Cardiac septum (tissue), 1 donor: ENCODE measurements at regions not wholly inside any gene's neighbourhood (a gene's known extent, or its start where the extent isn't known, plus 50 kb on each side); places are given as distances from the start of the nearest gene placed in this dataset.

Source experiments
- DNase-seq: peaks from one replicate; pipeline ENCODE4 v3.0.0-alpha.2; 2020; ENCODE audit warnings: low spot score
- intact Hi-C: fragments of 100-400 bp; cut with DNase I; formaldehyde crosslinking; loops from one replicate; pipeline ENCODE4 v1.14.0; 2022
- donor health status: DM: no; HTN: no; CAD: no.

GRCh38 chr2:196413821-196414274 is 225.7 kb upstream of the CCDC150 start:
- no peak for DNase-seq
- intact Hi-C loops: no loop called here

GRCh38 chr2:196415384-196415783 is 224.1 kb upstream of the CCDC150 start:
- DNase-seq: no peak
- intact Hi-C loops: no loop called here

GRCh38 chr2:196420143-196420542 is 219.4 kb upstream of the CCDC150 start:
- intact Hi-C loops: no loop called here
- no peak for DNase-seq

- intact Hi-C loops: no loop called here
- DNase-seq: no peak
Measured at GRCh38 chr2:196421880-196422279, 217.6 kb upstream of the CCDC150 start.

- DNase-seq: no peak
- intact Hi-C loops: no loop called here
Measured at GRCh38 chr2:196422361-196422760, 217.2 kb upstream of the CCDC150 start.

GRCh38 chr2:196426122-196426521 is 213.4 kb upstream of the CCDC150 start:
- intact Hi-C loops: no loop called here
- no peak for DNase-seq

- no peak for DNase-seq
- intact Hi-C loops: no loop called here
Measured at GRCh38 chr2:196427986-196428634, 211.4 kb upstream of the CCDC150 start.

GRCh38 chr2:196431076-196431475 is 208.4 kb upstream of the CCDC150 start:
- intact Hi-C loops: no loop called here

GRCh38 chr2:196431957-196432356 is 207.6 kb upstream of the CCDC150 start:
- DNase-seq: no peak
- intact Hi-C loops: no loop called here

More at GRCh38 chr2:196431076-196431475, 208.4 kb upstream of the CCDC150 start:
- no peak for DNase-seq

GRCh38 chr2:196433116-196433515 is 206.4 kb upstream of the CCDC150 start:
- DNase-seq: no peak
- intact Hi-C loops: no loop called here

- intact Hi-C loops: no loop called here
- no peak for DNase-seq
Measured at GRCh38 chr2:196434217-196434616, 205.3 kb upstream of the CCDC150 start.

GRCh38 chr2:196435189-196435588 is 204.3 kb upstream of the CCDC150 start:
- DNase-seq: no peak
- intact Hi-C loops: no loop called here

- DNase-seq: no peak
- intact Hi-C loops: no loop called here
Measured at GRCh38 chr2:196437626-196438025, 201.9 kb upstream of the CCDC150 start.

GRCh38 chr2:196439760-196440159 is 199.8 kb upstream of the CCDC150 start:
- intact Hi-C loops: no loop called here
- DNase-seq: no peak

GRCh38 chr2:196440413-196440812 is 199.1 kb upstream of the CCDC150 start:
- intact Hi-C loops: no loop called here
- DNase-seq: no peak

- DNase-seq: no peak
- intact Hi-C loops: no loop called here
Measured at GRCh38 chr2:196441527-196441926, 198.0 kb upstream of the CCDC150 start.

GRCh38 chr2:196442211-196442610 is 197.3 kb upstream of the CCDC150 start:
- intact Hi-C loops: no loop called here
- DNase-seq: no peak

- intact Hi-C loops: no loop called here
Measured at GRCh38 chr2:196444442-196444841, 195.1 kb upstream of the CCDC150 start.

GRCh38 chr2:196445991-196446390 is 193.5 kb upstream of the CCDC150 start:
- DNase-seq: no peak
- intact Hi-C loops: no loop called here

More at GRCh38 chr2:196444442-196444841, 195.1 kb upstream of the CCDC150 start:
- no peak for DNase-seq

GRCh38 chr2:196448407-196449079 is 191.0 kb upstream of the CCDC150 start:
- no peak for DNase-seq
- intact Hi-C loops: no loop called here

GRCh38 chr2:196449083-196449482 is 190.4 kb upstream of the CCDC150 start:
- no peak for DNase-seq
- intact Hi-C loops: no loop called here
